Keratinocyte (primary cell): ENCODE measurements at regions not wholly inside any gene's neighbourhood (a gene's known extent, or its start where the extent isn't known, plus 50 kb on each side); places are given as distances from the start of the nearest gene placed in this dataset.

Experiments used
- DNase-seq: peaks from one replicate; pipeline ENCODE4 v3.0.0-alpha.2; 2011; ENCODE audit warnings: low read depth, missing footprints, low spot score
- FAIRE-seq: peaks from 2 replicates; lab custom pipeline; 2011; peaks lifted over from hg19 to GRCh38; lab: Jason Lieb, UNC
- H2AFZ ChIP-seq: 2 replicates; pipeline ENCODE4 v1.6.0; 2012; ENCODE audit warnings: low read length, control low read depth, inconsistent platforms; ENCODE audit not compliant: control insufficient read depth
- H3K27ac ChIP-seq: 2 replicates; pipeline ENCODE4 v1.5.1; 2011; ENCODE audit warnings: low read length; ENCODE audit not compliant: control insufficient read depth, insufficient read depth
- H3K27me3 ChIP-seq: 3 replicates; pipeline ENCODE4 v1.6.0; 2011; ENCODE audit warnings: low read length; ENCODE audit not compliant: control insufficient read depth, insufficient read depth; ENCODE audit errors: extremely low read depth
- H3K36me3 ChIP-seq, 2 experiments: 2 replicates in 1 of 2; 3 replicates in 1 of 2; pipeline ENCODE4 v1.5.1; 2011; ENCODE audit warnings: low read length in 2 of 2, mild to moderate bottlenecking in 1 of 2; ENCODE audit not compliant: control insufficient read depth in 2 of 2, insufficient read depth in 2 of 2; ENCODE audit errors: extremely low read depth in 1 of 2
- H3K4me1 ChIP-seq: 3 replicates; pipeline ENCODE4 v1.5.1; 2011; ENCODE audit warnings: low read length; ENCODE audit not compliant: control insufficient read depth, insufficient read depth; ENCODE audit errors: extremely low read depth
- H3K4me2 ChIP-seq: 3 replicates; pipeline ENCODE4 v1.6.0; 2011; ENCODE audit warnings: low read depth, low read length; ENCODE audit not compliant: control insufficient read depth, insufficient read depth; ENCODE audit errors: extremely low read depth
- H3K4me3 ChIP-seq, 3 experiments: fragments of 200-600 bp in 1 of 3; sonication (generic) in 1 of 3; 2 replicates in 2 of 3; 3 replicates in 1 of 3; pipeline ENCODE4 v1.5.1; 2011 to 2016; ENCODE audit warnings: low read length in 3 of 3, mild to moderate bottlenecking in 3 of 3, control low read depth in 2 of 3, inconsistent platforms in 1 of 3, low read depth in 1 of 3, mixed read lengths in 1 of 3, mixed run types in 1 of 3, moderate library complexity in 1 of 3; ENCODE audit not compliant: control insufficient read depth in 2 of 3, insufficient read depth in 2 of 3; ENCODE audit errors: extremely low read depth in 1 of 3
- H3K79me2 ChIP-seq: 2 replicates; pipeline ENCODE4 v1.6.0; 2012; ENCODE audit warnings: low read length; ENCODE audit not compliant: control insufficient read depth, insufficient read depth
- H3K9ac ChIP-seq: 3 replicates; pipeline ENCODE4 v1.6.0; 2011; ENCODE audit warnings: low read length; ENCODE audit not compliant: control insufficient read depth, insufficient read depth; ENCODE audit errors: extremely low read depth
- H3K9me1 ChIP-seq: 3 replicates; pipeline ENCODE4 v1.6.0; 2011; ENCODE audit warnings: low read length; ENCODE audit not compliant: control insufficient read depth, insufficient read depth; ENCODE audit errors: extremely low read depth
- H3K9me3 ChIP-seq: 2 replicates; pipeline ENCODE4 v1.5.1; 2012; ENCODE audit warnings: low read depth, low read length; ENCODE audit not compliant: control insufficient read depth
- H4K20me1 ChIP-seq: 3 replicates; pipeline ENCODE4 v1.6.0; 2011; ENCODE audit warnings: low read length; ENCODE audit not compliant: control insufficient read depth, insufficient read depth; ENCODE audit errors: extremely low read depth
- EZH2 ChIP-seq: IDR thresholded peaks from one replicate; pipeline ENCODE4 v1.6.1; 2012; ENCODE audit warnings: inconsistent platforms, mild to moderate bottlenecking, low read length, moderate library complexity
- dilution Hi-C: fragments of 300-500 bp; cut with MboI; formaldehyde crosslinking; loops from one replicate; pipeline ENCODE4 v1.7.0; 2020; ENCODE audit warnings: low sequenced_read_pairs; ENCODE audit not compliant: extremely low pct_ligation_motif_present
- TF ChIP-seq, protein P1 (sequence below), 3 experiments: IDR thresholded peaks in 1 of 3; conservative IDR thresholded peaks in 1 of 3; optimal IDR thresholded peaks in 1 of 3; 2 replicates in 2 of 3; 3 replicates in 1 of 3; pipeline versions ENCODE3 to v1.5.1; 2011; ENCODE audit warnings: low read length in 3 of 3, mild to moderate bottlenecking in 3 of 3, moderate library complexity in 2 of 3, control low read depth in 1 of 3, inconsistent platforms in 1 of 3; ENCODE audit not compliant: insufficient read depth in 2 of 3; ENCODE audit errors: extremely low read depth in 1 of 3

DNA sequence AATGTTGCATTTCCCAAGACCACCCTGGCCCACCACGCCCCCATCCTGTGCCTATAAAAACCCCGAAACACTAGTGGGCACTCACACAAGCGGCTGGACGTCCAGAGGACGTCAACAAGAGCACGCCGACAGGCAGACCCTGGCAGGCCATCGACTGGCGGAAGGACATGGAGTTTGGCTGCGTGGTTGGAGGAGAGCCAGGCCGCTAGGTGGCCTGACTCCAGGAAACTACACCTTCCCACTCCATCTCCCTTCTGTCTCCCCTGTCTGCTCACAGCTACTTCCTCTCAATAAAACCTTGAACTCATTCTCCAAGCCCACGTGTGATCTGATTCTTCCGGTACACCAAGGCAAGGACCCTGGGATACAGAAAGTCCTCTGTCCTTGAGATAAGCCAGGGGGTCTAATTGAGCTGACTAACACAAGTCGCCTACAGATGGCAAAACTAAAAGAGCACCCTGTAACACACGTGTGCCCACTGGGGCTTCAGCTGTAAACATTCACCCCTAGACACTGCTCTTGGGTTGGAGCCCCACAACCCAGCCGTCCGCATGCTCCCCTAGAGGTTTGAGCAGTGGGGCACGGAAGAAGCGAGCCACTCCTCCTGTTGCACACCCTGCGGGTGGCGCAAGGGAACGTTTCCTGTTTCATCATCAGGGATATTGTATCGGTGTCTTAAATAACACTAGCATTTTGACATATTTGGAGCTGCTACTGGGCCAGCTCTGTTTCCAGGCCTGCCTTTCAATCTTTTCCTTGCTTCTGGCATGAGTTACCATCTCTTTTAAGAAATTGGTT, 54.5 kb upstream of the TAF11L2 start:
- no peaks in the 10 kb centered on the region for H3K9me3 ChIP-seq
- H3K27me3 ChIP-seq: no peaks in the 10 kb centered on the region
- no peaks in the 10 kb centered on the region for H3K79me2 ChIP-seq
- H3K36me3 ChIP-seq: no peaks in the 10 kb centered on the region
- no peak for DNase-seq
- H3K4me1 ChIP-seq: no peaks in the 10 kb centered on the region
- no peaks in the 10 kb centered on the region for H3K9me1 ChIP-seq
- TF ChIP-seq EZH2: no peak
- TF ChIP-seq, protein P1, sequence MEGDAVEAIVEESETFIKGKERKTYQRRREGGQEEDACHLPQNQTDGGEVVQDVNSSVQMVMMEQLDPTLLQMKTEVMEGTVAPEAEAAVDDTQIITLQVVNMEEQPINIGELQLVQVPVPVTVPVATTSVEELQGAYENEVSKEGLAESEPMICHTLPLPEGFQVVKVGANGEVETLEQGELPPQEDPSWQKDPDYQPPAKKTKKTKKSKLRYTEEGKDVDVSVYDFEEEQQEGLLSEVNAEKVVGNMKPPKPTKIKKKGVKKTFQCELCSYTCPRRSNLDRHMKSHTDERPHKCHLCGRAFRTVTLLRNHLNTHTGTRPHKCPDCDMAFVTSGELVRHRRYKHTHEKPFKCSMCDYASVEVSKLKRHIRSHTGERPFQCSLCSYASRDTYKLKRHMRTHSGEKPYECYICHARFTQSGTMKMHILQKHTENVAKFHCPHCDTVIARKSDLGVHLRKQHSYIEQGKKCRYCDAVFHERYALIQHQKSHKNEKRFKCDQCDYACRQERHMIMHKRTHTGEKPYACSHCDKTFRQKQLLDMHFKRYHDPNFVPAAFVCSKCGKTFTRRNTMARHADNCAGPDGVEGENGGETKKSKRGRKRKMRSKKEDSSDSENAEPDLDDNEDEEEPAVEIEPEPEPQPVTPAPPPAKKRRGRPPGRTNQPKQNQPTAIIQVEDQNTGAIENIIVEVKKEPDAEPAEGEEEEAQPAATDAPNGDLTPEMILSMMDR (optimal IDR thresholded peaks at IDR 0.05 in 1 of 3, IDR thresholded peaks at IDR 0.05 in 1 of 3, conservative IDR thresholded peaks at IDR 0.05 in 1 of 3; ENCODE audit: extremely low read depth in 1 of 3, insufficient read depth in 2 of 3, low read length in 3 of 3): no peak
- no peaks in the 10 kb centered on the region for H4K20me1 ChIP-seq
- dilution Hi-C loops: no loop called here
- no peak overlapping the region for H3K27ac ChIP-seq
- no peak overlapping the region for H3K9ac ChIP-seq
- H3K4me3 ChIP-seq: no peak overlapping the region
- H2AFZ ChIP-seq: no peak overlapping the region
- no peak overlapping the region for H3K4me2 ChIP-seq
- no peak for FAIRE-seq

DNA sequence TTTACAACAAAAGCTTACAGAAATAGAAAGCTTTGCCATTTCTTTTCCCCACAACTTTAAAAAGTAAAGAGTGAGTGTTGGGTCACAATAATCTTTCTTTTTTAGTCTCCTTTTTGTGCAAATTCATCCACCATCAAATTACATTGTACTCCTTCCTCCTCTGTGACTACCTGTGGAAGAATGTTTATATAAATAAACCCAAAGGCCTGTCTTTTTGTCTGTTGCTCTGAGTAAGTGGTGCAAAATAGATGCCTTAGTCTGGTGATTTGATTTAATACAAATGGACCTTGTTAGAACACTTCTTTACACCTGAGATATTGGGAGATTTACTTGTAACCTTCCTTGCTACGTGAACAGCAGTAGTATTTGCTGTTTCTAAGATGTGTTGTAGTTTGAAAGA, 53.5 kb upstream of the TAF11L2 start:
- Histone ChIP-seq H3K27ac (no peak overlapping the region), H3K9ac (no peak overlapping the region), H3K4me3 (no peak overlapping the region), H3K4me1 (no peaks in the 10 kb centered on the region), H4K20me1 (no peaks in the 10 kb centered on the region), H3K36me3 (no peaks in the 10 kb centered on the region), H3K79me2 (no peaks in the 10 kb centered on the region), H2AFZ (no peak overlapping the region), H3K4me2 (no peak overlapping the region), H3K27me3 (no peaks in the 10 kb centered on the region), H3K9me1 (no peaks in the 10 kb centered on the region), H3K9me3 (no peaks in the 10 kb centered on the region)
- dilution Hi-C loops: no loop called here
- no peak for DNase-seq
- no peak for FAIRE-seq
- TF ChIP-seq, protein P1 (optimal IDR thresholded peaks at IDR 0.05 in 1 of 3, IDR thresholded peaks at IDR 0.05 in 1 of 3, conservative IDR thresholded peaks at IDR 0.05 in 1 of 3; ENCODE audit: extremely low read depth in 1 of 3, insufficient read depth in 2 of 3, low read length in 3 of 3): no peak
- TF ChIP-seq EZH2: no peak
